Calu3 (cell line): ENCODE measurements at regions not wholly inside any gene's neighbourhood (a gene's known extent, or its start where the extent isn't known, plus 50 kb on each side); places are given as distances from the start of the nearest gene placed in this dataset.

Experiments
- BruUV-seq: library from RNA; stranded (reverse); fragments of 400-500 nt; replicated peaks from 2 replicates; lab custom pipeline; 2021; lab: Mats Ljungman, UMichigan
- CTCF ChIA-PET: fragments of 300-600 bp; sonication (Branson Sonifier 250); formaldehyde crosslinking; loops from one replicate; lab custom pipeline; 2022; ENCODE audit warnings: antibody characterized with exemption; lab: Charles Lee
- DNase-seq: peaks from one replicate; pipeline ENCODE4 v3.0.0; 2022
- H3K27ac Mint-ChIP-seq: one replicate; pipeline ENCODE4 v1.8.0; 2022; ENCODE audit warnings: mixed read lengths; ENCODE audit not compliant: unreplicated experiment
- H3K27me3 Mint-ChIP-seq: one replicate; pipeline ENCODE4 v1.8.0; 2022; ENCODE audit warnings: mixed read lengths; ENCODE audit not compliant: unreplicated experiment
- H3K36me3 Mint-ChIP-seq: one replicate; pipeline ENCODE4 v1.8.0; 2022; ENCODE audit warnings: mild to moderate bottlenecking, moderate library complexity, mixed read lengths; ENCODE audit not compliant: insufficient read depth, unreplicated experiment
- H3K4me1 Mint-ChIP-seq: one replicate; pipeline ENCODE4 v1.8.0; 2022; ENCODE audit warnings: mild to moderate bottlenecking, low read depth, mixed read lengths; ENCODE audit not compliant: unreplicated experiment
- H3K4me3 Mint-ChIP-seq: one replicate; pipeline ENCODE4 v1.8.0; 2022; ENCODE audit warnings: mild to moderate bottlenecking, low read depth, moderate library complexity, mixed read lengths; ENCODE audit not compliant: unreplicated experiment
- H3K9me3 Mint-ChIP-seq: one replicate; pipeline ENCODE4 v1.8.0; 2022; ENCODE audit warnings: low read depth, mixed read lengths; ENCODE audit not compliant: unreplicated experiment
- intact Hi-C: fragments of 100-400 bp; cut with micrococcal nuclease; formaldehyde crosslinking; loops from one replicate; pipeline ENCODE4 v1.10.0; 2022; ENCODE audit not compliant: unreplicated experiment
- TF ChIP-seq, protein P1 (sequence below): fragments of 200-600 bp; IDR thresholded peaks from one replicate; pipeline ENCODE4 v1.8.0; 2022; ENCODE audit warnings: antibody characterized with exemption; ENCODE audit not compliant: unreplicated experiment

DNA sequence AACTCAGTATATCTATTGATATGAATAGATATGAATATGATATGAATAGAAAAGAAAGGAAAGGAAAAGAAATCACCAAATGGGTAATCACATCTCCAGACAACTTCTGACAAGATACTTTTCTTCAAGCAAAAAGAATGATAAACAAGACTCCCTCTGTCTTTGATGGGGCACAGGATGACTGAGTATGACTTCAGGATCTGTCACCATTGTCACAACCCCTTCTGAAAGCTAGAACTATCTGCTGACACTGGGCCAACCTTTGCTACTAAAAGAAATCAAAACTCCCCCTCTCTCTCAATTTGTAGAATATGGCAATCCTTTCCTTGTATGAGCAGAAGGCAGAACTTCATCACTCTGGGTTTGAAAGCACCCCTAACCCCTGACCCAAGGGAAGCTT is 267.2 kb upstream of the RASGEF1B start:
- CTCF ChIA-PET: no interaction called here
- DNase-seq: no peak
- Mint-ChIP-seq H3K27me3 (no peaks in the 10 kb centered on the region), H3K36me3 (peaks cover 4% of the 10 kb centered on the region), H3K4me1 (peaks cover 14% of the 10 kb centered on the region), H3K4me3 (no peak overlapping the region), H3K9me3 (no peaks in the 10 kb centered on the region), H3K27ac (no peak overlapping the region)
- no TSS peak for BruUV-seq
- intact Hi-C loops: no loop called here
- TF ChIP-seq, protein P1, sequence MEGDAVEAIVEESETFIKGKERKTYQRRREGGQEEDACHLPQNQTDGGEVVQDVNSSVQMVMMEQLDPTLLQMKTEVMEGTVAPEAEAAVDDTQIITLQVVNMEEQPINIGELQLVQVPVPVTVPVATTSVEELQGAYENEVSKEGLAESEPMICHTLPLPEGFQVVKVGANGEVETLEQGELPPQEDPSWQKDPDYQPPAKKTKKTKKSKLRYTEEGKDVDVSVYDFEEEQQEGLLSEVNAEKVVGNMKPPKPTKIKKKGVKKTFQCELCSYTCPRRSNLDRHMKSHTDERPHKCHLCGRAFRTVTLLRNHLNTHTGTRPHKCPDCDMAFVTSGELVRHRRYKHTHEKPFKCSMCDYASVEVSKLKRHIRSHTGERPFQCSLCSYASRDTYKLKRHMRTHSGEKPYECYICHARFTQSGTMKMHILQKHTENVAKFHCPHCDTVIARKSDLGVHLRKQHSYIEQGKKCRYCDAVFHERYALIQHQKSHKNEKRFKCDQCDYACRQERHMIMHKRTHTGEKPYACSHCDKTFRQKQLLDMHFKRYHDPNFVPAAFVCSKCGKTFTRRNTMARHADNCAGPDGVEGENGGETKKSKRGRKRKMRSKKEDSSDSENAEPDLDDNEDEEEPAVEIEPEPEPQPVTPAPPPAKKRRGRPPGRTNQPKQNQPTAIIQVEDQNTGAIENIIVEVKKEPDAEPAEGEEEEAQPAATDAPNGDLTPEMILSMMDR: no peak

DNA sequence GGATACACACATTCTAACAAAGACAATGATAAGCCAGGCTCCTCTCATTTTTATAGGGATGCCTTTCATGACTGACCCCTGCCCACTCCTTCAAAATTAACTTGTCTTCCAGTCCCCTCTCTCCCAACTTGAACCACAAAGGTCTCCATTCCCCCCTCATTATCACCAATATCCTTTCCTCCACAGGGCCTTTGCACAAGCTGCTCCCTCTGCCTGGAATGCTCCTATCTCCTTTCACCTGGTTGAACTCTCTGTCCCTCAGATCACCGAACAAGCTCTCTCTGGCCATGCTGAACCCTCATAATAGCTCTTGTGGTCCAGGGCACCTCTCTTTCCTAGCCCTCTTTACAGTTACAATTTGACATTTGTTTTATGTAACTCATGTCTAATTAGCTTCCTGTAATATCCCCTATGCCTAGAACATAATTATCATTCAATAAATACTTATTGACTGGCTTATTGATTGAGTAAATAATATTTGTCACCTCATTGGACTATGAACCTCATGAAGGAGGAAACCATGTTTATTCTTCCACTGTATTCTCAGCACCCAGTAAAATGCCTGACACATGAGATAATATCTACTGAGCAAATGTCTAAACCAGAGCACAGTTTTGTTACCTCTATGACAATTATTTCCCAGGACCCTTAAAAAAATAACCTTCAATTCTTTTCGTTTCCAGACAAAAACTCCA is 266.3 kb upstream of the RASGEF1B start:
- Mint-ChIP-seq H3K9me3 (no peaks in the 10 kb centered on the region), H3K27ac (no peak overlapping the region), H3K27me3 (no peaks in the 10 kb centered on the region), H3K4me3 (no peak overlapping the region), H3K36me3 (peaks cover 4% of the 10 kb centered on the region), H3K4me1 (peaks cover 14% of the 10 kb centered on the region)
- intact Hi-C loops: no loop called here
- TF ChIP-seq, protein P1: no peak
- no peak for DNase-seq
- CTCF ChIA-PET: no interaction called here
- BruUV-seq: no TSS peak

DNA sequence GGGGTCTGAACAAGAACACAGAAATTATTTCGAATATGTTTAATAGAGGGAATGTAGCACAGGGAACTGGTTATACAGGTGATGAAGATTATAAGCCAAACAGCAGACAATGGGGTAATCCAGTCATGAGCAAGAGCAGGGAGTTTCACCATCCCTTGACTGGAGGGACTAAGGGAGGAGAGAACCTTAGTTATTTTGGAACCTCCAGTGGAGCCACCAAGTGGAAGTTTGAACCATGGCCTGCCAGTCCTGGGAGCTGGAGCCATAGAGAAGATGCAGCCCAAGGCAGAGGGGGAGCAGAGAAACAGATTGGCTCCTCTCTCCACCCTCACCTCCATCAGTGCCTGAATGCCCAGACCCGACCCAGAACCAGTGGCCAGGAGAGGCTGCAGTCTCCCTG is 264.6 kb upstream of the RASGEF1B start:
- CTCF ChIA-PET: no interaction called here
- H3K4me3 Mint-ChIP-seq: no peak overlapping the region
- intact Hi-C loops: no loop called here

DNA sequence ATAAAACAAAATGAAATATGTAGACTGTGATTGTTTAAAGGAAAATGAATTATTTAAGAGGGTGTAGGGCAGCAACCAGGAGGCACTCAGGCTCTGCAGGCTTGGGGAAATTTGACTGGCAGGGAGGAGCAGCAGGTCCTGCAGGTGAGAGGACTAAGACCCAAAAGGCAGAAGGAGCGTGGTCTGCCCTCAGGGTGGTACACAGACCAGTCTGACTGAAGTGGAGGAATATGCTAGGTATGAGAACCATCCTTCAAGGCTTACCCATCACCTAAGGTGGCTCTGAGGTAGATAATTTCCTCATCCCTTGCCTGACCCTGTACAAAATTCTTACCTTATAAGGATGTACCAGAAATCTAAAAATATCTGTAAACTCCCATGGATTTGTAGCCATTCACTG is 261.3 kb upstream of the RASGEF1B start:
- Mint-ChIP-seq H3K9me3 (no peaks in the 10 kb centered on the region), H3K36me3 (peaks cover 2% of the 10 kb centered on the region), H3K4me3 (no peak overlapping the region), H3K4me1 (peaks cover 4% of the 10 kb centered on the region), H3K27me3 (no peaks in the 10 kb centered on the region), H3K27ac (no peak overlapping the region)
- intact Hi-C loops: no loop called here
- no peak for DNase-seq
- BruUV-seq: no TSS peak
- TF ChIP-seq, protein P1: no peak
- CTCF ChIA-PET: no interaction called here

More for the DNA sequence above, 264.6 kb upstream of the RASGEF1B start:
- Mint-ChIP-seq H3K27me3 (no peaks in the 10 kb centered on the region), H3K4me1 (peaks cover 14% of the 10 kb centered on the region), H3K9me3 (no peaks in the 10 kb centered on the region), H3K36me3 (peaks cover 4% of the 10 kb centered on the region), H3K27ac (no peak overlapping the region)
- TF ChIP-seq, protein P1: no peak
- no peak for DNase-seq
- no TSS peak for BruUV-seq
